ENCODE measurements at regions not wholly inside any gene's neighbourhood (a gene's known extent, or its start where the extent isn't known, plus 50 kb on each side); places are given as distances from the start of the nearest gene placed in this dataset.

GRCh38 chr2:21633015-21633414 is 509.2 kb downstream of the TDRD15 start:
- TF ChIP-seq STAT6 (CRISPR knock-in tag; conservative IDR thresholded peaks at IDR 0.05; ENCODE audit: low read depth) = no peak
- no peak for TF ChIP-seq CTCF (IDR thresholded peaks at IDR 0.05)
- no peak for TF ChIP-seq CREB1 (CRISPR knock-in tag; IDR thresholded peaks at IDR 0.05)

Data from WTC11 (cell line).